NCI-H1694 (cell line): ENCODE measurements at regions not wholly inside any gene's neighbourhood (a gene's known extent, or its start where the extent isn't known, plus 50 kb on each side); places are given as distances from the start of the nearest gene placed in this dataset.
A peak's percentile ranks its signal among the peaks of the same experiment; 100 is the strongest.
"Not testable (repeated sequence)": the region's sequence is repeated elsewhere in the genome, so short reads cannot be mapped to it uniquely, and the experiment has no call there.

ENCODE experiments used
- DNase-seq: peaks from one replicate; lab custom pipeline; 2025; lab: John Stamatoyannopoulos, UW

DNA sequence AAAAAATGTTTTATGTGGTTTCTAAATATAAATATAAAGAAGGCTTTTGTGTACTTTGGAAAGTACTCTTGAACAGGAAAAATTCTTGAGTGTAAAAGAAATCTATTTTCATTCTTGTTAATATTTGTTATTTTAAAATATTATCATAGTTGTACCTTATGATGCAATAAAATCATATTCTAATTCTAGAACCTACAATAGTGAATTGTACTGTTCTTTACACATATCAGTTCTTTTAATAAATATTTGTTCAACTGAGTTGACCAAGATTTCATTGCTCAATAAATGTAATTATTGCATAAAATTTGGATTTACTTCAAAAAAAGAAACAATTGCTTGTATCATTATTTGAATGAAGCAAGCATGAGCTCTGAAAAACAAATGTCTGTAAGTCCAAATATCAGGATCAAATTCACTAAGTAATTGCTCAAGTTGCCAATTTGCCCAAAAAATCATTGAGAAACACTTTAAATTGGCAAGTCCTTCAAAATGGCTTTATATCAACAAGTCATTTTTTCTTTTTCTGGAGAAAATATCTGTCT, 191.6 kb upstream of the SLC16A7 start:
- DNase-seq, result no peak

DNA sequence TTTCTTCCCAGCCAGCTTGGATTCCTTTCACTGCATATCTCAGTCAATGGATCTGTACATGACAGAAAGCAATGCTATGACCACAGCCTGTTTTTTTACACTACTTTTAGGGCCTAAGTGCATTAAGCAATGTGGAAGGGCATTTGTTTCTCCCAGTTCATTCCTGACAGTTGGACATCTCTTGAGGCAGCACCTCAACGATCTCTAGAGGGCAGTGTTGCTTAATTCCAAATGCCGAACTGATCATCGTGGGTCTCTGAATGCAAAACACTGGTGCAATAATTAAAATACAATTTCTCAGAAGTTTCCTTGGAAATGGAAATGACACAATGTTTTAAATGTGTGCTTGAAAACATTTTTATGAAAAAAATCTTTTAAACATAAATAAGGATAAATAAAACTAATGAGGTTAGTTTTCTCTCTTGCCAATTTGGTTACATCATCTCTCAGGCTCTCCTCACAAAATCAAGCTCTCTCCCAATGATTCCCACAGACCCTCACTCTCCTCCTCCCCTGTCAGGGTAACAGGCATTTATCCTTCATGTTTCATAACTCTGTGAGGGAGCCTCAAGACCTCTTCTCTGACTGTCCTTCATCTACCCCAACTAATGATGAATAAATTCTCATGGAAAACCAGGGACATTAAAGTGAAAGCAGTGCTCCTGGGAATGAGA, 192.4 kb upstream of the SLC16A7 start:
- DNase-seq, result no peak

DNA sequence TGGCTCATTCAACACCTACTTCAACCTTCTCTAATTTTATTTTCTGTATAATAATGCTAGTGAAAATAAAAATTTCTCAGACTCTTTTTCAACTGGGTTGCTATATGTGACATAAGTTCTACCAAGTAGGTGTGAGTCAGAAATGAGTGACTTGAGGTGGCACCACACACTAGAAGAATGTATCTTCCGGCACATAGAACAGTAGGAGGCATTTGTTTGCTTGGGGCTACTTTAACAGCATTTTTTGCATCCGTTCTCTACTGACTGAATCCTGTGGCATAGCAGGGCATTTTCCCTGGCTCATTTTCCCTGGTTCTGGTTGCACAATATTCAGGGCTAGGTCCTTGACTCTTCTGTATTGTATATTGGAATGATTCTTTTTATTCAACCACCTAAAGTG, 194.0 kb upstream of the SLC16A7 start:
- DNase-seq, result no peak

DNA sequence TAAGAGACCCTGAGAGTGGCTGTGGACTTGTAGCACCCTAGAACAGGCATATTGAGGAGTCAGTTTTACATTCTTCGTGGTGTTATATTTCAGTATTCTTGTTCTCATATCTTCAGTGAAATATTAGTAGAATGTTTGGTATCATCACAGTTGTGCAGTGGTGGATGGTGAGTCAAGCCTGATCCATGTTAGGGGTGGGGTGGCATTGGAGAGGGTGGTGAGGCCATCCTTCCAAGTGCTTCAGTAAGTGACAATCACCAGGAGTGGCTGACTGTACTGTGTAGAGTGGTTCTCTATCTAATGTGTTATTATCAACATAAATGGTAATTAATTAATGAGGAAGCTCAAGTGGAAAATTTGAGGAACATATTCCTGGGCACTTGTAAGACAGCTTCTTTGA, 197.7 kb upstream of the SLC16A7 start:
- no peak for DNase-seq

DNA sequence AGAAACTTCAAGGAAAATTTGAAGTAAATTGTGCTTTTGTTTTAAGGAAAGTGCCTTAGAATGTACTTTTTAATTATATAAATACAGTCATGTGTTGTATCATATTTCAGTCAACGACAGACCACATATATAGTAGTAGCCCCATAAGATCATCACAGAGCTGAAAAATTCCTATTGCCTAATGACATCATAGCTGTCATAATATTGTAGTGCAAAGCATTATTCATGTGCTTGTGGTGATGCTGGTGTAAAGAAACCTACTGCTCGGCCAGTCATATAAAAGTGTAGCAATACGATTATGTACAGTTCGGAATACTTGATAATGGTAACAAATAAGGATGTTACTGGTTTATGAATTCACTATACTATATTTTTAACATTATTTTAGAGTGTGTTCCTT, 198.9 kb upstream of the SLC16A7 start:
- DNase-seq, result no peak

DNA sequence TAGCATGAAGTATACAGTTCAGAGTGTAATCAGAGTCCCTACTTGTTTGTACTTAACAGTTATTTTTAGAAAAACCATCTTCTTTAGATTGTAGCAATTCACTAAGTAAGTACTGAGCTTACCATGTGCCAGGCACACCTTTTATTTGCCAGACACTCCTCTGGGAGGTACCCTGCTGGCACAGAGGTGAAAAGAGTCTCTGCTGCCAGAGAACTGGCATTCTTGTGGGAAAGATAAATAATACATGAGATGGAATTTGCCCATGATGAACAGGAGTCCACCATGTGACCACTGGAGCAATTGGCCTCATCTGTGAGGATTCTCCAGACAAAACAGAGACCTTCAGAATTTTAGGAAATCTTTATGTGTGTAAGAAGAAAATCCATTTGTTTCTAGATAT, 199.3 kb upstream of the SLC16A7 start:
- no peak for DNase-seq

DNA sequence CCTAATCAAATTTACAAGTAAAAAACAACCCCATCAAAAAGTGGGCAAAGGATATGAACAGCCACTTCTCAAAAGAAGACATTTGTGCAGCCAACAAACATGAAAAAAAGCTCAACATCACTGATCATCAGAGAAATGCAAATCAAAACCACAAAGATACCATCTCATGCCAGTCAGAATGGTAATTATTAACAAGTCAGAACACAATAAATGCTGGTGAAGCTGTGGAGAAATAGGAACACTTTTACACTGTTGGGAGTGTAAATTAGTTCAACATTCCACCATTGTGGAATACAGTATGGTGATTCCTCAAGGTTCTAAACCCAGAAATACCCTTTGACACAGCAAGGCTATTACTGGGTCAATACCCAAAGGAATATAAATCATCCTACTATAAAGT, 200.5 kb upstream of the SLC16A7 start:
- not testable (repeated sequence) for DNase-seq

DNA sequence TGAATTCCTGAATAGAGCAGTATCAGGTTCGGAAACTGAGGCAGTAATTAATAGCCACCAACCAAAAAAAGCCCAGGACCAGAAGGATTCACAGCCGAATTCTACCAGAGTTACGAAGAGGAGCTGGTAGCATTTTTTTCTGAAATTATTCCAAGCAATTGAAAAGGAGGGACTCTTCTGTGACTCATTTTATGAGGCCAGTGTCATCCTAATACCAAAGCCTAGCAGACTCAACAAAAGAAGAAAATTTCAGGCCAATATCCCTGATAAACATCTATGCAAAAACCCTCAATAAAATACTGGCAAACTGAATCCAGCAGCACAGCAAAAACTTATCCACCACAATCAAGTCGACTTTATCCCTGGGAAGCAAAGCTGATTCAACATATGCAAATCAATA, 202.3 kb upstream of the SLC16A7 start:
- no peak for DNase-seq

DNA sequence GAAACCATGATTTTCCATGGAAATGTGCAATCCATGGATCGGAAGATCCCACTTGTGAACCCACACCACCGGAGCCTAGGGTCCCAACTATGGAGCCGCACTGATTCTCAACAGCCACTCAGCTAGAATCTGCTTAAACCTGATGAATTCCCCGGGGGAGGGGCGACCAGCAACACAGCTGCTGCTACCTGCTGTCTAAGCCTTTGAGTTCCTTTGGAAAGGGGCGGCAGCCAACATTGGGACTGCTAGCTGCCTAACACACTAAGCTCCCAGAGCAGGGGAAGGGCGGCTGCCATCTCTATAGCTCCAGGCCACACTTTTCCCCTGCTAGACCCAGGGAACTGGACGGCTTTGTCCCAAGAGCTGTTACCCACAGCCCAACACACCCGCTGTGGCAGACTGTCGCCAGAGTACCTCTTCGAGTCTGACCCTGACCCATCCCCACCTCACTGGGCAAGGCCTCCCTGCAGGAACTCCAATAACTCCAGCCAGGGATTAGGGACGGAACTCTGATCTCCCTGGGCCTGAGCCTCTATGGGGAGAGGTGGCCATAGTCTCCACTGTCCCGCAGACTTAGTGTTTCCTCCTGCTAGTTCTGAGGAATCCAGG, 205.8 kb upstream of the SLC16A7 start:
- no peak for DNase-seq

DNA sequence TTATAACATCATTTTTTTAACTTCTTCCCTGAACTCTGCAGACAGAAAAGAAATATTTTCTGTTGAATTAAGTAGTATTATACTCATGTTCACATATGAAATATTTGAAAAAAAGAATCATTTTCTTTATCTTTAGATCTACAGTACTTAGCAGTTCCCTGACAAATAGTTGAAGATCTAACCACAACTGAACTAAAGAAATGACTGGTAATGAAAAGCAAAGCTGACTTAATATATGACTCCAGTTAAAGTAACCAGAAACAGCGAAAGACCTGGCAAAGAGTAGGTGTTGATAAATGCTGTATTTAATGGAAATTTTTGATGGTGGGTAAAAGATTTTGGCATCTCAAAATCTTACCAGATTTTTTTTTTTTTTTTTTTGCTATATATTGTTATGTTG, 207.1 kb upstream of the SLC16A7 start:
- no peak for DNase-seq

DNA sequence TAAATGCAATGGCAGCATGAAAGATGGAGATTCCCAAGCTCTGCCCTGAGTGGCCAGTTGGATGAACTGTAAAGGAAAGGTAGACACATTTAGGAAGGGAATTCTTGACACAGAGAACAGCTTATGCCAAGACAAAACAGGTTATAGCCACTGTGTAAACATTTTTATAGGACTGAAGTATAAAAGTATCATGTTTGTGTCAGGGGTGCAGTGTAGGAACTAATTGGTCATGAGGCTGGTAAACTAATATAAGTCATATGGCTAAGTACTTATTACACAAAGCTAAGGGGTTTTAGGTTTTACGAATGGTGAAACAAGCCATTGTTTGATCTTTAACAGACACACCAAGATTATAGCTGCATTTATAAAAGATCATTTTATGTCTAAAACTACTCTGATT, 207.7 kb upstream of the SLC16A7 start:
- DNase-seq, result no peak

DNA sequence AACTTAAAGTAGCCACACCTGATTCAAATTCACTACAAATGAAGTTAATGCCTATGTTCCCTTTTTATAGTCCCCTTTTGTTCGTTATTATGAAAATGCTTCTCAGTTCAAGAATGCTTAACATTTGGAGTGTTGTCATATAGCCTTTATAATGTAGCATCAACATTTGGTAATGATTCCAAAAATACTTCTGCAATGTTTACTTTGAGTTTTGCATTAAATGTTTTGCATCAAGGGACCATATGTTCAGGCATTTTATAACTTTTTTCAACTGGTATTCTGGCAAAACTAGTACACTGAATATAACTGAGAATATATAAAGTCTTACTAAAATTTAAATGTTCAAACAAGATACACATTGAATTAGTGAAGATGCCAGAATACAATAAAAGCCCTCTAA, 209.6 kb upstream of the SLC16A7 start:
- DNase-seq, result peak; percentile 52

DNA sequence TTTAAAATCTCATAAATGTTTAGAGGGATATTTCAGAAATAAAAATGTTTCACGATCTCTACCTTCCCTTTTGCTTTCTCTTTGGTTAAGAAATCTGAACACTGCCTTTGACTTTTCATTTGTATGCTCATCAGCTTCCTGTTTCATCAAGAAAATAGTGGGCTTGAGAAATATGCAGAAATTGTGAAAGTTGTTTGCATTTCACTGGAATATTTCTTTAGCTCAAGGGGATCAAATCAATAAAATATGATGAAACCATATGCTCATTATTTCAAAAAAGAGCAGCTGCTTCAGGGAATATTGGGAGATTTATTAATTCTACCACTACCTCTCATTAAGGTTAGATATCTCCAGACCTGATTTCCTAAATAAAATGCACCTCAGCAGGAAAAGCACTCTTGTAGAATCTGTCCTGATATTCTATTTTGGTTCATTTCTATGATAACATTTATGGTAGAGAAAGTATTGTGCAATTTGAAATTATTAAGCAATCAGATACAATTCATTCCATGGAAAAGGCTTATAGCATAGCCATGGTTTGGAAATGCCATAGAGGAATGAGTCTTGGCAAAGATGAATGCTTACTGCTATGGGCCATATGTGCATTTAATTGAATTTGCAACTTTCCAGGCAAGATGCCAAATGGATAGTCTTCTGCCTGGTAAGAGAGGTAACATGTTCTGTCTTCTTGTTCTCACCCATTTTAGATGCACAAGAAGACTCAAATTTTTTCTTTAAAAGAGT, 212.6 kb upstream of the SLC16A7 start:
- DNase-seq, result peak; percentile 93

DNA sequence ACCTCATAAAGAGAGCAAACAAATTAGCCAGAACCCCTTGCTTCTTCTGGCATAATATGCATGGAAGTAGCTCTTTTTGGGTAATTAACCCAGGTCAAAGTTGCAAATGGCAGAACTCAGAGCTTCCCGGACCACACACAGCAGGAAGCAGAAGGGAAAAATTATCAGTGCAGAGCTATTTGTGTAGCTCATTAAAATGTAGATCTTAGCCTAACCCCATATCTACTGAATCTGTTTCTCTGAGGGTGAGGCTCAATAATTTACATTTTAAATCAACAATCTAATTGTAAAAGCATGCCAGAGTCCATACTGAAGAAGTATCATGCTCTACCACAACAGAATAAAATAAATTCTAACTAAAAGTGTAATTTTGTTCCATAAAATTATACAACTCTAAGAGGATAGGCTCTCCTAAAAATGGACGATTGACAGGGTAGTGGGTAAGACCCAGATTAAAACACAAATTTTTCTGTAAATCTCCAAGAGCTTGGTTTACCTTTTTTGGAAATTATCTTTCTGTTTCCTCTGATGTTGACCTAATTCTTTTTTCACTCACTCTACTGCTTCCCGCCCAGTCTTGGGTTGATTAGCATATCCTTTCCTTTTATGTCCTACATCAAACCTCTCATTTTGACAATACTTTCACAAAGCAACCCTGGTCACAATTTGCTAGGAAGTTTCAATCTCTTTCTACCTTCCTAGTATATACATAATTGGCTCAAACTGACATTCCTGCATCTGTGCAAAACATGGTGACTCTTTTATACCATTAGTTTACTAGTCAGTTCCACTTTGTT, 213.3 kb upstream of the SLC16A7 start:
- peak; percentile 10 for DNase-seq

DNA sequence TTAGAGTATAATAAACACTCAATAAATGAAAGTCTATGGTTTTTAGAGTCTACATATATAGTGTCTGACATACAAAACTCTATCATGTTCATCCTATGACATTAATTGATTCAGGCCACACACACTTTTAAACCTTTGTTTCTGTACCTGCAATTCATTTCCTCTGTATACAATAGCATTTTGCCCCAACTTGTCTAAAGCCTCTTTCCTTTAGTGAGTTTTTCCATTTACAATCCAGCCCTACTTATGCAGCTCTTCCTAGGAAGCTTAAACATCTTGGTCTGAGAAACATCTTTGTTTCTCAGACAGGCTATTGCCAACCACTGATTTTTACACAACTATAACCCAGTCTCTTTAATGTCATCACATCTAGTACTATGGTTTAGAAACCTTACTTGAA, 214.7 kb upstream of the SLC16A7 start:
- no peak for DNase-seq

DNA sequence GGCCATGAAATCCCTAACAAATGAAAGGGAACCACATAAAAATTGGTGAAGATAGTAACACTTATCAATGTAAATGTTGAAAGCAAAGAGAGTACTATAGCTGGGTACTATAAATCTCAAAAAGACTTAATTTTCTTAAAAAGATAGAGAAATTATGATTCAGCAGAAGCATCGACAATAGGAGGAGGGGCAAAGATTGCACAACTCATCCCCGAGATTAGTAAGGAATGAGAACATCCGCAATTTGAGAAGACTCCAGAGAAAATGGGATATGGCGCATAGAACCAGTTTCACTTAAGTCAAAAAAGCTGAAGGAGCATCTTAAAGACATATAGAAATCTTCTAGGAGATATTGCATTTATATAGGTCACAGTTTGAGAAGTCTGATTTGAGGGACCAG, 220.2 kb upstream of the SLC16A7 start:
- DNase-seq, result no peak

DNA sequence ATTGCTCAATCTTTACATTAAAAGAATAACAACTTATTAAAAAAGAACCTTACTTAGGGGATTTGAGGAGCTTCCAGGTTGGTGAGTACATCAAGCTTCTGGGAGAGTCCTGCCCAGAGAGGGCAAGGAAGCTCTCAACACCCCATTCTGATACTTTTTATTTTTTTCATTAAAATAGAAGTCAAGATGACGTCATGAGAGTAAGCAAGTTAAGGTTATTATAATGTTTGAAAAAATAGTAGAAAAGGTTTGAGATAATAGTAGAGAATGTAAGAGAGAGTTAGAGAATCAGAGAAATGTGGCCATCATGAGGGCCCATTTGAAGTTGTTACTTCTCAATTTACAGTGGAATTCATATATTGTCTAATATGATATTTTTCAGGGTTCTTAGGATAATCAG, 221.0 kb upstream of the SLC16A7 start:
- no peak for DNase-seq

DNA sequence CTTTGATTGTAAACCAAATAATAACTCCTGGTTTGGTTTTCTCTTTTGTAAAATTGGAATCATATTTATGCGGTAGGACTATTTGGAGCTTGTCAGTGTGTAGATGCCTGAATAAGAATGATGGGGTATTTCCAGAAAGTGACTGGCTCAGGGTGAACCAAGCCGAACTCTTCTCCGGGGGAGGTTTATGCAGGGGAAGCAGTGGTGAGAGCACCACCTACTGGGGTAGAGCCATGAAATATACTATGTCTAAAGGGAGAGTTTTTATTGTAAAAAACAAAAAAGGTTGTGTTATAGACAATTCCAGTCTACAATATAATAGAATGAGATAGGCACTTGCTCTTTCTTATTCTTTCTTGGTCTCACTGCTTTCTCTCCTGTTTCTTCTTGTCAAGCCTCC, 222.9 kb upstream of the SLC16A7 start:
- no peak for DNase-seq

DNA sequence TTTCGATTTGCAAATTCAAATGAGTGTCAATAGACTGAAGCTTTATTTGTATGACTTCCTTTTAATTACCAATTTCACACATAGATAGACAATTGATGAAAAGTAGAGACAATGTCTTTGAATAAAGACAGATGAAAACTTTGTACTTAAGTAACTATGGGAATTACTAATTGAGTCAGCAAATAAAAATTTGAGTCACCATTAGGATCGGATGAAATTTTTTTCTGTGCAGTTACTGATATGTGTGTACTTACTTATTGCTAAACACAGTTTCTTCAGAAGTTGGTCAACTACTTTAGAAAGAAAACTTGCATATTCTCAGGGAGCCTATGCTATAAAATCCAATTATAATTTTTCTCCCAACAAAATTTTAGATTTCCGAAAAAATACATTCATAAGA, 224.9 kb upstream of the SLC16A7 start:
- no peak for DNase-seq

DNA sequence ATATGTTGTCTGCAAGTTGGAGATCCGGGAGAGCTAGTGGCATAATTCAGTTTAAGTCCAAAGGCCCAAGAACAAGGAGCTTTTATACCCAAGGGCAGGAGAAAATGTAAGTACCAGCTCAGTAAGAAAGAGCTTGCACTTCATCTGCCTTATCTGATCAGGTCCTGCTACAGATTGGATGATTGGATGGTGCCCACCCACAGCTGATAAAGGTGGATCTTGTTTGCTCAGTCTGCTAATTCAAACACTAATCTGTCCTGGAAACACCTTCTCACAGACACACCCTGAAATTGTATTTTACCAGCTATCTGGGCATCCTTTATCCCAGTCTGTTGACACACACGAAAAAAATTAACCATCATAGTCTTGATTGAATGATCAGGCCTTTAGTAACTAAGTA, 230.7 kb upstream of the SLC16A7 start:
- DNase-seq, result no peak

DNA sequence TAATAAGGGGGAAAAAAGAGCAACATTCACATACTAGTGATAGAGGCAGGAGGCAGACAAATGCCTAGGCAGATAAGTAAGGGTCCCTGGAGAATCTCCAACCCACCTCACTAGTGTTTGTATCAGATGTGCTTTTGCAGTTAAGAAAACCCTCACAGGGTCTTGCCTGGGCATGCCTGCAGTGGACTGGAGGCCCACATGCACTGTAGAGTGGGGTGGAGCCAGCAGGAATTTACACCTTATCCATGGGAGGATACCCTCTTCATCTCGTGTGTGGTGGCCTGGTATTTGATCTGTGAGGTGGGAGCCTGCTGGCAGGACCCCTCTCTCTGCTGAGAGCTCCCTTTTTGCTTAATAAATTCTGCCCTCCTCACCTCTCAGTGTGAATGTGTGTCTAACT, 238.0 kb upstream of the SLC16A7 start:
- no peak for DNase-seq

DNA sequence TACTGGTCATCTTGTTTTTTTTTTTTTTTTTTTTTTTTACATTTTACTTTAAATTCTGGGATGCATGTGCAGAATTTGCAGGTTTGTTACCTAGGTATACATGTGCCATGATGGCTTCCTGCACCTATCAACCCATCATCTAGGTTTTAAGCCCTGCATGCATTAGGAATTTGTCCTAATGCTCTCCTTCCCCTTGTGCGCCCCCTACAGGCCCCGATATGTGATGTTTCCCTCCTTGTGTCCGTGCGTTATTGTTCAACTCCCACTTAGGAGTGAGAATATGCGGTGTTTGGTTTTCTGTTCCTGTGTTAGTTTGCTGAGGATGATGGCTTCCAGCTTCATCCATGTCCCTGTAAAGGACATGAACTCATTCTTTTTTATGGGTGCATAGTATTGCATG, 249.6 kb upstream of the SLC16A7 start:
- not testable (repeated sequence) for DNase-seq
